ENCODE measurements at regions not wholly inside any gene's neighbourhood (a gene's known extent, or its start where the extent isn't known, plus 50 kb on each side); places are given as distances from the start of the nearest gene placed in this dataset.
"Not testable (repeated sequence)": the region's sequence is repeated elsewhere in the genome, so short reads cannot be mapped to it uniquely, and the experiment has no call there.

GRCh38 chr5:167081561-167081960 is 1209.9 kb upstream of the WWC1 start:
- H3K27ac ChIP-seq: no peak overlapping the region
- no peak for TF ChIP-seq CTCF (conservative IDR thresholded peaks at IDR 0.05)

DNA sequence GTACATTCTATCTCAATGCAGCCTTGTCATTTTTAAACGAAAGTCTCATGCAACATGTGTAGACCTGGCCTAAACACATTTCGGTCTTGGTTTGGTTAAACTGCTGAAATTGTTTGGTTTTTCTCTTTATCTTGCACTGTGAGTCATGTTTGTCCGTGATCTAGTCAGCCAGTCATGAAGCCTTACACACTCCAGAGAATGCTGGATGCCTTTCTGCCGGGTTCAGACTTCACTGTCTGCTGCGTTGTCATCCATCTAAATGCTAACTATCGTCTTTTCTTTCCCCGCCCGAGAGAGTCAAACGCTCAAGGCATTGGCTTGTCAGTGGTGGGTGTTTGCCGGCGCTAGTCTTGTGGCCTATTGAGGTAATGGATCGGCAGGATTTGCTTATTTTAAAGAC is 1194.6 kb upstream of the WWC1 start:
- H3K27ac ChIP-seq: no peak overlapping the region
- no peak for TF ChIP-seq CTCF (conservative IDR thresholded peaks at IDR 0.05)

- no peak overlapping the region for H3K27ac ChIP-seq
- TF ChIP-seq CTCF (conservative IDR thresholded peaks at IDR 0.05): no peak
These were observed 1187.1 kb upstream of the WWC1 start for GRCh38 chr5:167104351-167104750.

DNA sequence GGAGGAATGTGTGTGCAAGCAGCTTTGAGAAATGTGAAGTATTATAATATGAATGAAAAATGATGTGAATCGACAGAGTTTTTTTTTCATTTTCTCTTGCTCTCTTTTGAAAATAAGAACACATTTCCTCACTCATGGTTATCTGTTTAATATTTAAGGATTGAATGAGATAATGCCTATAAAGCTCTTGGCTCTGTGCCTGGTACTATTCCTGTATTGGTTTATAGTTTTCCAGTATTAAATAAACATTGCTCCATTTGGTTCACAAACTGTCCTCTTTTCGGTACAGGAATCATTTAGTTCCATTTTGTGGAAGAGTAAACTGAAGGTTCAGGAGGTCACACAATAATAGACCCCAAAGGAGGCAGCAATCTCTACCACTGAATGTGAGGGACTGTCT is 1185.5 kb upstream of the WWC1 start:
- no peak for TF ChIP-seq CTCF (conservative IDR thresholded peaks at IDR 0.05)
- H3K27ac ChIP-seq: no peak overlapping the region

DNA sequence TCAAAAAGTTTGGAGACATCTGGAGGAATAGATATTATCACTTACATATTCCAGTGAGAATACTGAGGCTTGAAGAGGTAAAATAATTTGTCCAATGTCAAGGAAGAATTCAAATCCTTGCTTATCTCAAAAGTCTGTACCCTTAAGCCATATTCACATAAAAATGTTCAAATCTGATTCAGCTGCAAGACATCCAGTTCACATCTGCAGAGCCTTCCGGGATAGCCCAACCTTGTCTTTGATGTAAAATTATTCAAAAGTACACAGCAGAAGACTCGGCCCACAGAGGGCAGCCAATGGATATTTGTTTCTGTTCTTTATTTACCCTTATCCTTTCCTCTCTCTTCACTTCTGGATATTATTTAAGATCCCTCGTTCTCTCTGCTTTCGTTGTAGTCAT is 1183.8 kb upstream of the WWC1 start:
- no peak overlapping the region for H3K27ac ChIP-seq

DNA sequence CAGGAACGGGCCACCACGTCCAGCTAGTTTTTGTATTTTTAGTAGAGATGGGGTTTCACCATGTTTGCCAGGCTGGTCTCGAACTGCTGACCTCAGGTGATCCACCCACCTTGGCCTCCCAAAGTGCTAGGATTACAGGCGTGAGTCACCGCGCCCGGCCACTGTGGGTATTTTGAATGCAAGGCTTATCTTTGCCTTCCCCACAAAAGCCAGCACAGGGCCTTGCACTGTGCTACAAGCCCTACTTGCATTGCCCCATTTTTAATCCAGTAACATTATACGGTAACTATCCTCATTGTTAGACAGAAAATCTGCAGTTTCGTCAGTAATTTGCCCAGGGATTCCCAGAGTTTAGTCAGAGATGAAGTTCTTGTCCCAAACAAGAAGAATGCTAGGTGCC is 1183.2 kb upstream of the WWC1 start:
- H3K27ac ChIP-seq: not testable (repeated sequence)

More for the DNA sequence above, 1183.8 kb upstream of the WWC1 start:
- TF ChIP-seq CTCF (conservative IDR thresholded peaks at IDR 0.05): no peak

- TF ChIP-seq CTCF (conservative IDR thresholded peaks at IDR 0.05): no peak
These were observed 1178.9 kb upstream of the WWC1 start for GRCh38 chr5:167112556-167112955.

GRCh38 chr5:167122267-167122666 is 1169.2 kb upstream of the WWC1 start:
- no peak for TF ChIP-seq CTCF (conservative IDR thresholded peaks at IDR 0.05)
- no peak overlapping the region for H3K27ac ChIP-seq

More at GRCh38 chr5:167112556-167112955, 1178.9 kb upstream of the WWC1 start:
- H3K27ac ChIP-seq: no peak overlapping the region
